Caco-2 (cell line): ENCODE measurements at regions not wholly inside any gene's neighbourhood (a gene's known extent, or its start where the extent isn't known, plus 50 kb on each side); places are given as distances from the start of the nearest gene placed in this dataset.
"Not testable (repeated sequence)": the region's sequence is repeated elsewhere in the genome, so short reads cannot be mapped to it uniquely, and the experiment has no call there.

Source experiments
- BruUV-seq: library from RNA; stranded (reverse); fragments of 400-500 nt; replicated peaks from 2 replicates; lab custom pipeline; 2021; lab: Mats Ljungman, UMichigan
- CTCF ChIA-PET: fragments of 300-600 bp; sonication (Branson Sonifier 250); formaldehyde crosslinking; loops from one replicate; lab custom pipeline; 2022; ENCODE audit warnings: antibody characterized with exemption; lab: Charles Lee
- POLR2A ChIA-PET: fragments of 300-600 bp; sonication (Branson Sonifier 250); formaldehyde crosslinking; loops from one replicate; lab custom pipeline; 2022; ENCODE audit warnings: antibody characterized with exemption; lab: Charles Lee
- DNase-seq, 2 experiments: peaks; one replicate each; pipeline versions ENCODE4 v3.0.0 to v3.0.0-alpha.2; 2020 to 2022
- H3K27me3 ChIP-seq: replicated peaks from 2 replicates; pipeline ENCODE4 v1.6.0; 2011; ENCODE audit warnings: low read length; ENCODE audit not compliant: control insufficient read depth, insufficient read depth
- H3K36me3 ChIP-seq: 2 replicates; pipeline ENCODE4 v1.5.1; 2011; ENCODE audit warnings: low read length; ENCODE audit not compliant: control insufficient read depth, insufficient read depth
- H3K4me1 ChIP-seq: fragments of 250-450 bp; sonication (Bioruptor Pico); 2 replicates; pipeline ENCODE4 v1.5.1; 2020; ENCODE audit warnings: mild to moderate bottlenecking
- H3K4me3 ChIP-seq: 2 replicates; pipeline ENCODE4 v1.5.1; 2011; ENCODE audit warnings: low read depth, mild to moderate bottlenecking, control low read depth, low read length
- H3K9me3 ChIP-seq: fragments of 250-450 bp; sonication (Bioruptor Pico); 2 replicates; pipeline ENCODE4 v1.5.1; 2020; ENCODE audit warnings: mild to moderate bottlenecking, moderate library complexity
- H3K27ac Mint-ChIP-seq: one replicate; pipeline ENCODE4 v1.8.0; 2022; ENCODE audit warnings: mixed read lengths; ENCODE audit not compliant: unreplicated experiment
- H3K27me3 Mint-ChIP-seq: one replicate; pipeline ENCODE4 v1.8.0; 2022; ENCODE audit warnings: mixed read lengths; ENCODE audit not compliant: insufficient read depth, unreplicated experiment
- H3K36me3 Mint-ChIP-seq: one replicate; pipeline ENCODE4 v1.8.0; 2022; ENCODE audit warnings: mild to moderate bottlenecking, mixed read lengths; ENCODE audit not compliant: insufficient read depth, unreplicated experiment
- H3K4me1 Mint-ChIP-seq: one replicate; pipeline ENCODE4 v1.8.0; 2022; ENCODE audit warnings: low read depth, mixed read lengths; ENCODE audit not compliant: unreplicated experiment
- H3K4me3 Mint-ChIP-seq: one replicate; pipeline ENCODE4 v1.8.0; 2022; ENCODE audit warnings: mild to moderate bottlenecking, moderate library complexity, mixed read lengths; ENCODE audit not compliant: unreplicated experiment
- H3K9me3 Mint-ChIP-seq: one replicate; pipeline ENCODE4 v1.8.0; 2022; ENCODE audit warnings: mixed read lengths; ENCODE audit not compliant: unreplicated experiment
- intact Hi-C: fragments of 100-400 bp; cut with micrococcal nuclease; formaldehyde crosslinking; loops from one replicate; pipeline ENCODE4 v1.10.0; 2022; ENCODE audit not compliant: unreplicated experiment
- TF ChIP-seq, protein P1 (sequence below), 2 experiments: fragments of 200-600 bp in 1 of 2; IDR thresholded peaks; 1 replicate in 1 of 2; 2 replicates in 1 of 2; pipeline versions ENCODE4 v1.5.1 to v1.8.0; 2011 to 2022; ENCODE audit warnings: antibody characterized with exemption in 1 of 2, control low read depth in 1 of 2, inconsistent platforms in 1 of 2, low read depth in 1 of 2, low read length in 1 of 2, mild to moderate bottlenecking in 1 of 2, moderate library complexity in 1 of 2; ENCODE audit not compliant: insufficient read depth in 1 of 2, severe bottlenecking in 1 of 2, unreplicated experiment in 1 of 2

GRCh38 chr14:80298491-80299017 lies 87.2 kb upstream of the DIO2 start:
- DNase-seq, result no peak
- Histone ChIP-seq H3K4me3 (no peak overlapping the region), H3K36me3 (no peaks in the 10 kb centered on the region), H3K9me3 (no peaks in the 10 kb centered on the region), H3K27me3 (no peaks in the 10 kb centered on the region), H3K4me1 (no peaks in the 10 kb centered on the region)
- TF ChIP-seq, protein P1, sequence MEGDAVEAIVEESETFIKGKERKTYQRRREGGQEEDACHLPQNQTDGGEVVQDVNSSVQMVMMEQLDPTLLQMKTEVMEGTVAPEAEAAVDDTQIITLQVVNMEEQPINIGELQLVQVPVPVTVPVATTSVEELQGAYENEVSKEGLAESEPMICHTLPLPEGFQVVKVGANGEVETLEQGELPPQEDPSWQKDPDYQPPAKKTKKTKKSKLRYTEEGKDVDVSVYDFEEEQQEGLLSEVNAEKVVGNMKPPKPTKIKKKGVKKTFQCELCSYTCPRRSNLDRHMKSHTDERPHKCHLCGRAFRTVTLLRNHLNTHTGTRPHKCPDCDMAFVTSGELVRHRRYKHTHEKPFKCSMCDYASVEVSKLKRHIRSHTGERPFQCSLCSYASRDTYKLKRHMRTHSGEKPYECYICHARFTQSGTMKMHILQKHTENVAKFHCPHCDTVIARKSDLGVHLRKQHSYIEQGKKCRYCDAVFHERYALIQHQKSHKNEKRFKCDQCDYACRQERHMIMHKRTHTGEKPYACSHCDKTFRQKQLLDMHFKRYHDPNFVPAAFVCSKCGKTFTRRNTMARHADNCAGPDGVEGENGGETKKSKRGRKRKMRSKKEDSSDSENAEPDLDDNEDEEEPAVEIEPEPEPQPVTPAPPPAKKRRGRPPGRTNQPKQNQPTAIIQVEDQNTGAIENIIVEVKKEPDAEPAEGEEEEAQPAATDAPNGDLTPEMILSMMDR (IDR thresholded peaks at IDR 0.05; ENCODE audit: insufficient read depth in 1 of 2, low read depth in 1 of 2, low read length in 1 of 2, severe bottlenecking in 1 of 2, unreplicated experiment in 1 of 2), result no peak
- BruUV-seq, result no TSS peak
- Mint-ChIP-seq H3K9me3 (no peaks in the 10 kb centered on the region), H3K27ac (no peak overlapping the region), H3K36me3 (no peaks in the 10 kb centered on the region), H3K27me3 (no peaks in the 10 kb centered on the region), H3K4me1 (no peaks in the 10 kb centered on the region), H3K4me3 (no peak overlapping the region)
- intact Hi-C loops, result no loop called here
- ChIA-PET POLR2A (no interaction called here), CTCF (no interaction called here)

GRCh38 chr14:80291101-80291500 lies 79.8 kb upstream of the DIO2 start:
- H3K27me3 ChIP-seq, result no peaks in the 10 kb centered on the region
- H3K4me1 ChIP-seq, result no peaks in the 10 kb centered on the region
- no TSS peak for BruUV-seq
- no peaks in the 10 kb centered on the region for H3K9me3 Mint-ChIP-seq
- no peaks in the 10 kb centered on the region for H3K4me1 Mint-ChIP-seq
- intact Hi-C loops, result no loop called here
- no peak for DNase-seq
- no peak overlapping the region for H3K27ac Mint-ChIP-seq
- no peaks in the 10 kb centered on the region for H3K9me3 ChIP-seq
- H3K36me3 ChIP-seq, result no peaks in the 10 kb centered on the region
- ChIA-PET CTCF (no interaction called here), POLR2A (no interaction called here)
- H3K4me3 ChIP-seq, result no peak overlapping the region
- TF ChIP-seq, protein P1 (IDR thresholded peaks at IDR 0.05; ENCODE audit: insufficient read depth in 1 of 2, low read depth in 1 of 2, low read length in 1 of 2, severe bottlenecking in 1 of 2, unreplicated experiment in 1 of 2), result no peak
- H3K36me3 Mint-ChIP-seq, result no peaks in the 10 kb centered on the region
- no peak overlapping the region for H3K4me3 Mint-ChIP-seq
- H3K27me3 Mint-ChIP-seq, result no peaks in the 10 kb centered on the region

DNA sequence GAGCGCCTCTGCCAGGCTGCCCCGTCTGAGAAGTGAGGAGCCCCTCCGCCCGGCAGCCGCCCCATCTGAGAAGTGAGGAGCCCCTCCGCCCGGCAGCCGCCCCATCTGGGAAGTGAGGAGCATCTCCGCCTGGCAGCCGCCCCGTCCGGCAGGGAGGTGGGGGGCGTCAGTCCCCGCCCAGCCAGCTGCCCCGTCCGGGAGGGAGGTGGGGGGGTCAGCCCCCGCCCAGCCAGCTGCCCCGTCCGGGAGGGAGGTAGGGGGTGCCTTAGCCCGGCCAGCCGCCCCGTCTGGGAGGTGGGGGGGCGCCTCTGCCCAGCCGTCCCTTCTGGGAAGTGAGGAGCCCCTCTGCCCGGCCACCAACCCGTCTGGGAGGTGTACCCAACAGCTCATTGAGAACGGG lies 75.4 kb upstream of the DIO2 start:
- H3K4me1 Mint-ChIP-seq, DNase-seq, intact Hi-C loops, H3K4me3 Mint-ChIP-seq, POLR2A ChIA-PET, H3K4me3 ChIP-seq, H3K27ac Mint-ChIP-seq, H3K36me3 ChIP-seq, H3K4me1 ChIP-seq, H3K9me3 ChIP-seq, H3K27me3 ChIP-seq, CTCF ChIA-PET, H3K27me3 Mint-ChIP-seq, H3K36me3 Mint-ChIP-seq, BruUV-seq, H3K9me3 Mint-ChIP-seq: not testable (repeated sequence)
